Tibial nerve (tissue), 3 donors: ENCODE measurements at regions not wholly inside any gene's neighbourhood (a gene's known extent, or its start where the extent isn't known, plus 50 kb on each side); places are given as distances from the start of the nearest gene placed in this dataset.

Source experiments
- CTCF ChIP-seq, 5 experiments: fragments of 200-600 bp in 3 of 5; fragments of 450-650 bp in 2 of 5; sonication (generic) in 3 of 5; IDR thresholded peaks; one replicate each; pipeline ENCODE4 v1.5.1; 2016 to 2019; ENCODE audit warnings: antibody characterized with exemption in 5 of 5, mild to moderate bottlenecking in 3 of 5, moderate library complexity in 2 of 5
- POLR2A ChIP-seq, 2 donors: fragments of 450-650 bp; IDR thresholded peaks; one replicate each; pipeline ENCODE4 v1.6.1; 2017; ENCODE audit warnings: antibody characterized with exemption in 2 of 2, mild to moderate bottlenecking in 2 of 2, moderate library complexity in 2 of 2

GRCh38 chr5:42268630-42269029 is 154.6 kb upstream of the GHR start:
- TF ChIP-seq CTCF (IDR thresholded peaks at IDR 0.05) (no peak), POLR2A (IDR thresholded peaks at IDR 0.05) (no peak)
